ENCODE measurements at regions not wholly inside any gene's neighbourhood (a gene's known extent, or its start where the extent isn't known, plus 50 kb on each side); places are given as distances from the start of the nearest gene placed in this dataset.

- no peaks in the 10 kb centered on the region for H4K20me1 ChIP-seq (ENCODE audit: insufficient read depth, low read length, poor library complexity, severe bottlenecking)
- H3K4me1 ChIP-seq (ENCODE audit: insufficient read depth, low read length, poor library complexity, severe bottlenecking) = no peaks in the 10 kb centered on the region
- H3K9me2 ChIP-seq (replicated peaks; ENCODE audit: low read depth, low read length) = no peaks in the 10 kb centered on the region
- no peaks in the 10 kb centered on the region for H3K79me2 ChIP-seq (ENCODE audit: insufficient read depth, low read length)
- no peak overlapping the region for H3K4me2 ChIP-seq (ENCODE audit: low read depth, low read length, poor library complexity, severe bottlenecking)
- H3K27me3 ChIP-seq (ENCODE audit: insufficient read depth, low read length, poor library complexity, severe bottlenecking) = no peaks in the 10 kb centered on the region
- no peaks in the 10 kb centered on the region for H3F3A ChIP-seq (ENCODE audit: low read depth)
- H2AFZ ChIP-seq (ENCODE audit: low read length) = no peak overlapping the region
- H3K9ac ChIP-seq (ENCODE audit: low read depth, low read length, poor library complexity, severe bottlenecking) = no peak overlapping the region
- H3K36me3 ChIP-seq (ENCODE audit: insufficient read depth, low read length) = no peaks in the 10 kb centered on the region
- H3K4me3 ChIP-seq (ENCODE audit: low read length, poor library complexity, severe bottlenecking) = no peak overlapping the region
- TF ChIP-seq CTCF (conservative IDR thresholded peaks at IDR 0.05; ENCODE audit: low read length) (no peak), EZH2phosphoT487 (IDR thresholded peaks at IDR 0.05; ENCODE audit: borderline replicate concordance) (no peak)
- no peaks in the 10 kb centered on the region for H3K9me3 ChIP-seq (ENCODE audit: insufficient read depth, low read depth, low read length)
These were observed 55.9 kb upstream of the KIRREL3 start for GRCh38 chr11:127056338-127056971.

GRCh38 chr11:127055236-127055635 is 54.7 kb upstream of the KIRREL3 start:
- Histone ChIP-seq H3K4me2 (ENCODE audit: low read depth, low read length, poor library complexity, severe bottlenecking) (no peak overlapping the region), H3K4me3 (ENCODE audit: low read length, poor library complexity, severe bottlenecking) (no peak overlapping the region), H3K9me2 (replicated peaks; ENCODE audit: low read depth, low read length) (no peaks in the 10 kb centered on the region), H3K9ac (ENCODE audit: low read depth, low read length, poor library complexity, severe bottlenecking) (no peak overlapping the region), H2AFZ (ENCODE audit: low read length) (no peak overlapping the region), H3K79me2 (ENCODE audit: insufficient read depth, low read length) (no peaks in the 10 kb centered on the region), H3K36me3 (ENCODE audit: insufficient read depth, low read length) (no peaks in the 10 kb centered on the region), H3F3A (ENCODE audit: low read depth) (no peaks in the 10 kb centered on the region), H3K27me3 (ENCODE audit: insufficient read depth, low read length, poor library complexity, severe bottlenecking) (no peaks in the 10 kb centered on the region), H3K4me1 (ENCODE audit: insufficient read depth, low read length, poor library complexity, severe bottlenecking) (no peaks in the 10 kb centered on the region), H3K9me3 (ENCODE audit: insufficient read depth, low read depth, low read length) (no peaks in the 10 kb centered on the region), H4K20me1 (ENCODE audit: insufficient read depth, low read length, poor library complexity, severe bottlenecking) (no peaks in the 10 kb centered on the region)
- no peak for TF ChIP-seq CTCF (conservative IDR thresholded peaks at IDR 0.05; ENCODE audit: low read length)
- no peak for TF ChIP-seq EZH2phosphoT487 (IDR thresholded peaks at IDR 0.05; ENCODE audit: borderline replicate concordance)

- Histone ChIP-seq H3K9ac (ENCODE audit: low read depth, low read length, poor library complexity, severe bottlenecking) (no peak overlapping the region), H4K20me1 (ENCODE audit: insufficient read depth, low read length, poor library complexity, severe bottlenecking) (no peaks in the 10 kb centered on the region), H2AFZ (ENCODE audit: low read length) (no peak overlapping the region), H3K36me3 (ENCODE audit: insufficient read depth, low read length) (no peaks in the 10 kb centered on the region), H3K9me2 (replicated peaks; ENCODE audit: low read depth, low read length) (no peaks in the 10 kb centered on the region), H3K4me3 (ENCODE audit: low read length, poor library complexity, severe bottlenecking) (no peak overlapping the region), H3K9me3 (ENCODE audit: insufficient read depth, low read depth, low read length) (no peaks in the 10 kb centered on the region), H3K4me1 (ENCODE audit: insufficient read depth, low read length, poor library complexity, severe bottlenecking) (no peaks in the 10 kb centered on the region), H3F3A (ENCODE audit: low read depth) (no peaks in the 10 kb centered on the region), H3K4me2 (ENCODE audit: low read depth, low read length, poor library complexity, severe bottlenecking) (no peak overlapping the region), H3K79me2 (ENCODE audit: insufficient read depth, low read length) (no peaks in the 10 kb centered on the region), H3K27me3 (ENCODE audit: insufficient read depth, low read length, poor library complexity, severe bottlenecking) (no peaks in the 10 kb centered on the region)
- no peak for TF ChIP-seq EZH2phosphoT487 (IDR thresholded peaks at IDR 0.05; ENCODE audit: borderline replicate concordance)
- no peak for TF ChIP-seq CTCF (conservative IDR thresholded peaks at IDR 0.05; ENCODE audit: low read length)
These were observed 53.6 kb upstream of the KIRREL3 start for GRCh38 chr11:127054153-127054552.
